Adipocyte (in vitro differentiated cells): ENCODE measurements at regions not wholly inside any gene's neighbourhood (a gene's known extent, or its start where the extent isn't known, plus 50 kb on each side); places are given as distances from the start of the nearest gene placed in this dataset.
"Not testable (repeated sequence)": the region's sequence is repeated elsewhere in the genome, so short reads cannot be mapped to it uniquely, and the experiment has no call there.

Source experiments
- DNase-seq: peaks from one replicate; pipeline ENCODE4 v3.0.0-alpha.2; 2015; ENCODE audit warnings: low read depth
- H3K27me3 ChIP-seq: replicated peaks from 2 replicates; pipeline ENCODE4 v1.7.0; 2013; ENCODE audit warnings: mild to moderate bottlenecking, low read length, moderate library complexity; ENCODE audit not compliant: control insufficient read depth, insufficient read depth
- H3K36me3 ChIP-seq: 2 replicates; pipeline ENCODE4 v1.7.0; 2013; ENCODE audit warnings: low read length, mild to moderate bottlenecking, moderate library complexity; ENCODE audit not compliant: control insufficient read depth, insufficient read depth, severe bottlenecking
- H3K4me1 ChIP-seq: 2 replicates; pipeline ENCODE4 v1.7.0; 2013; ENCODE audit warnings: mild to moderate bottlenecking, low read length, moderate library complexity; ENCODE audit not compliant: control insufficient read depth, insufficient read depth
- H3K4me3 ChIP-seq: 2 replicates; pipeline ENCODE4 v1.7.0; 2013; ENCODE audit warnings: mild to moderate bottlenecking, low read length, moderate library complexity
- H3K9ac ChIP-seq: 2 replicates; pipeline ENCODE4 v1.7.0; 2013; ENCODE audit warnings: mild to moderate bottlenecking, low read length, moderate library complexity
- H3K9me3 ChIP-seq: 2 replicates; pipeline ENCODE4 v1.7.0; 2013; ENCODE audit warnings: mild to moderate bottlenecking, low read length, moderate library complexity; ENCODE audit not compliant: control insufficient read depth

DNA sequence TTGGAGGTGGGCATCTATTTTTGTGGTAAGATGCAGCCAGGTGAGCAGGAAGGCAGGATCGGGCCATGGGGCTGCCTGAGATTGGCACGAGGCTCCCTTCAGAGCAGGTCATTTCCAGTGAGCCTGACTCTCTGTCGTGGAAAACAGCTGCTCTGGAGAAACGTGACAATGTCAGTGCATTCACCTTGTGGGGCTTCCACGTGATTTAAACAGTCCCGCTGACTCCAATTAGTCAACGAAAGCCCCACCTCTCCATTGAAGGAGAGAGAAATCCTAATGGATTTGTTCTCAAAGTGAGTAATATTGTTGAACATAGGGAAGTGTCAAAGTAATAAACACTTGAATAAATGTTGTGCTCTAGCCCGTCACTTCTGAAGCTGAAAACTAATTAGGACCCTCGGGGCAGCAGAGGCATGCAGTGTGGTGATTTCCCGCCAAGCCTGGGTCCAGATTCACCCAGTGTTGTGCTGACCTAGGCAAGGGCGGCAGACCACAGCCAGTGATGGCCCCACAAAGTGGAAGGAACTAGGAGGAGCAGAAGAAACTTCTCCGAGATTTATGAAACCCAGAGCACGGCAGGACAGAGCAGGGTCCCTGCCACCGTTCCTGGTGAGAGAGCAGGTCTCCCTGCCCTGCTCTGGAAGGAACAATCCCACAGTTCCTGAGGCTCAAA is 172.5 kb upstream of the C1orf174 start:
- H3K4me3 ChIP-seq, result no peak overlapping the region
- H3K36me3 ChIP-seq, result no peaks in the 10 kb centered on the region
- H3K9ac ChIP-seq, result no peak overlapping the region
- H3K9me3 ChIP-seq, result no peaks in the 10 kb centered on the region
- H3K27me3 ChIP-seq, result peaks cover 14% of the 10 kb centered on the region
- DNase-seq, result no peak
- H3K4me1 ChIP-seq, result no peaks in the 10 kb centered on the region

DNA sequence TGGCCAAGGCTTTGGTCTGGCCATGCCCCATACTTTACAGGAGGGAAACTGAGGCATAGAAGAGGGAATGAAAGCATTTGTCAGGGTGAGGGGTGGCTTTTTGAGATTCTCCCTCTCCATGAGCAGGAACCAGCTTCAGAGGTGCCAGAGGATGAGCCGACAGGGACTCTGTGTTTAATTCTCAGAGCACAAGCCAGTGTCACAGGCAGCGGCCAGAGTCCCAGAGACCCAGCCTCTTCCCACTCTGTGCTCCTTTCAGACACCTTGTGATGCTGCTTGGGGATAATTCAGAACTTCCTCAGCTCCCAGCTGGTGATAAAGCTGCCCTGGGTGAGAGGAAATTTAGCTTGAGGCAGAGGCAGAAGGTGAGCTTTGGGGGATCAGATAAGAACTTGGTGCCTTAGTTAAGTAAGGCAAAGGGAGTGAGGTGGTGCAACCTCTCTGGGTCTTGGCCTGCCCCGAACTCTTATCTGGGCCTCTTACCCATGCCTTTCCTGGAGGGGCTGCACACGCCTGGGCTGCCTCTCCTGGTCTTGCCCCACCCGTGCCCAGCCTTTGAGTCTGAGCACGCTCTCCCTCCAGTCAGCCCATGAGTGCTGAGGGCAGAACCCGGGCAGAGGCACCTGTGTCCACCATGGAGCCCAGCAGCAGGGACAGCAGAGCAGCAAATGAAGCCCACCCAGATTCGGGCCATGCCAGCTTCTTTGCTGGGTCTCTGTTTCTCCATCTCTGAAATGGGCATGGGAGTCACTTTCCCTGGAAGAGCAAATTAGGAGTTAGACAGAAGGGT is 175.6 kb upstream of the C1orf174 start:
- Histone ChIP-seq H3K4me3 (no peak overlapping the region), H3K4me1 (no peaks in the 10 kb centered on the region), H3K27me3 (peaks cover 14% of the 10 kb centered on the region), H3K9me3 (no peaks in the 10 kb centered on the region), H3K36me3 (no peaks in the 10 kb centered on the region), H3K9ac (no peak overlapping the region)
- DNase-seq, result no peak

DNA sequence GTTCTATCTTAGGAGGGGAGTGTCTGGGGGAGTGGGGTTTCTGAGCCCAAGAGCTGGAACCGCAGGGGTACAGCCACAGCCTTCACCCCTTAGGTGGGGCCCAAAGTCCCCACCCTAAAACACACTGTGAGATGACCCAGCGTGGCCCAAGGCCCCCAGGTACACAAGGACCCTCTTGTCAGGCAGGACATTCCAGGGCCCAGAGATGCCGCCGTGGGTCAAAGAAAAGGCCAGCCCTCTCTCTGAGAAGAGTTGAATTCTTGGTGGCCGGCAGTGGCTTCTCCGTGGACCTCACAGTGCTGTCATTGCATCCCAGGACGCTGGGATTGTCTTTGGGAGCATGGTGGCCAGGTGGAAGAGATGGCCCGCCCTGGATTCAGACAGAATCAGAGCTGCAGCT is 176.3 kb upstream of the C1orf174 start:
- H3K27me3 ChIP-seq, result peaks cover 10% of the 10 kb centered on the region
- no peak overlapping the region for H3K4me3 ChIP-seq
- no peaks in the 10 kb centered on the region for H3K9me3 ChIP-seq
- no peak for DNase-seq
- H3K4me1 ChIP-seq, result no peaks in the 10 kb centered on the region
- no peak overlapping the region for H3K9ac ChIP-seq
- no peaks in the 10 kb centered on the region for H3K36me3 ChIP-seq

DNA sequence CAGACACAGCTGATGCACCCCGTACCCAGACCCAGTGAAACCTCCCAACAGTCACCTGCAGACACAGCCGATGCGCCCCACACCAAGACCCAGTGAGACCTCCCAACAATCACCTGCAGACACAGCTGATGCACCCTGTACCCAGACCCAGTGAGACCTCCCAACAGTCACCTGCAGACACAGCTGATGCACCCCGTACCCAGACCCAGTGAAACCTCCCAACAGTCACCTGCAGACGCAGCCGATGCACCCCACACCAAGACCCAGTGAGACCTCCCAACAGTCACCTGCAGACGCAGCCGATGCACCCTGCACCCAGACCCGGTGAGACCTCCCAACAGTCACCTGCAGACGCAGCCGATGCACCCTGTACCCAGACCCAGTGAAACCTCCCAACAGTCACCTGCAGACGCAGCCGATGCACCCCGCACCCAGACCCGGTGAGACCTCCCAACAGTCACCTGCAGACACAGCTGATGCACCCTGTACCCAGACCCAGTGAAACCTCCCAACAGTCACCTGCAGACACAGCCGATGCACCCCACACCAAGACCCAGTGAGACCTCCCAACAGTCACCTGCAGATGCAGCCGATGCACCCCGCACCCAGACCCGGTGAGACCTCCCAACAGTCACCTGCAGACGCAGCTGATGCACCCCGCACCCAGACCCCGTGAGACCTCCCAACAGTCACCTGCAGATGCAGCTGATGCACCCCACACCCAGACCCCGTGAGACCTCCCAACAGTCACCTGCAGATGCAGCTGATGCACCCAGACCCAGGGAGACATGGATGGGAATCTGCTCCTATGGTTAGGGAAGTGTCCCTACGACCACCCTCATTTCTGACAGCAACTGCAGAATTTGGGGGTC is 178.3 kb upstream of the C1orf174 start:
- not testable (repeated sequence) for DNase-seq, H3K27me3 ChIP-seq, H3K4me3 ChIP-seq, H3K9ac ChIP-seq, H3K9me3 ChIP-seq, H3K36me3 ChIP-seq, H3K4me1 ChIP-seq

DNA sequence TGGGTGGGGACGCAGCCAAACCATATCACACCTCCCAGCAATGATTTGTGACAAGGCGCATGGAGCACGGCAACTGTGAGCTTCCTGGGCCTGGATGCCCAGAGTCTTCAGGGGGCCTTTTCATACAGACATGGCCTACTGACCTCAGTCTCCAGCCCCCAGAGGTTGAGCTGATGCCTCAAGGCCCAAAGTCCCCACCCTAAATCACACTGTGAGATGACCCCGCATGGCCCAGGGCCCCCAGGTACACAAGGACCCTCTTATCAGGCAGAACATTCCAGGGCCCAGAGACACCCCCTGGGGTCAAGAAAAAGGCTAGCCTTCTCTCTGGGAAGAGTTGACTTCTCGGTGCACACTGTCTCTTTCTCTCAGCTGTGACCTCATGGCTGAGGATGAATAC is 179.7 kb upstream of the C1orf174 start:
- no peak for DNase-seq

DNA sequence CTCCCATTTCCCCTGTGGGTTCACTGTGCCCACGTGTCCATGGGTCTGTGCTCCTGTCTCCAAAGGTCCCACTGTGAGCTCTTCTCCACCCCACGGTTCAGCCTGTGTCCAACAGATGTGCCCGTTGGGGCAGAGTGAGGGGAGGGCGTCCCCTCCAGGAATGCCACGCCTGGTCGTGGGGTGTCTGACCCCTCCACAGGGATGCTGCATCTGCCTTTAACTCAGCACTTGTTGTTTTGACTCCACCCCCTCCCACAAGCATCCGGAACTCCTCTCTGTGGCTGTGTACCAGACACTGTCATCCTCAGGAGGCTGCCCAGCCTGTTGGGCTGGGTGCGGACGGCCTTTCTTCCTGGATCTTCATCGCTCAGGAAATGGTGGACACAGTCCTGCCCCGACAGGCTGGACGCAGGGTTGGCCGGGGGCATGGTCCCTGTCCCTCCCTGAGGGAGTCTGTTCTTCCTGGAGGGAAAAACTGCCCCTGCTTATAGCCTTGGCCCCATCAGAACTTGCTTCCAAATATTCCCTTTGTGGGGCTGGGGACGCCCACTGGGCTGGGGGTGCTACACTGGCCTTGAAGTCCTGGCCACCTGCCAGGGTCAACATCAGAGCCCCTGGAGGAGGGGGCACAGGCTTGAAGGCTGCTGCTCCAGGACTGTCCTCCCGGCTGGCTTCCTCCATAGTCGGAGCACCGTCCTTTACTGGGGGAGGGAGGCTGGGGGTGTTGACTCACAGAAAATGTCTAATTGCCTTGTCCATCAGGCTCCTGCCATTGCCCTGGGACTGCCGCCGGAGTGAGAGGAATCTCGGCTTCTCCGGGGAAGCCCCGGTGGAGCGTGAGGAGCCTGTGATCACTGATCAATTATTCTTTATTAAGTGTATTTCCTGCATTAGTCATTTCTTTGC is 182.0 kb upstream of the C1orf174 start:
- H3K36me3 ChIP-seq, result no peaks in the 10 kb centered on the region
- H3K9me3 ChIP-seq, result peaks cover 2% of the 10 kb centered on the region
- DNase-seq, result no peak
- no peaks in the 10 kb centered on the region for H3K4me1 ChIP-seq
- no peak overlapping the region for H3K9ac ChIP-seq
- H3K4me3 ChIP-seq, result no peak overlapping the region
- peaks cover 6% of the 10 kb centered on the region for H3K27me3 ChIP-seq

More for the DNA sequence above, 179.7 kb upstream of the C1orf174 start:
- Histone ChIP-seq H3K9me3 (peaks cover 2% of the 10 kb centered on the region), H3K4me3 (no peak overlapping the region), H3K9ac (no peak overlapping the region), H3K27me3 (peaks cover 6% of the 10 kb centered on the region), H3K36me3 (no peaks in the 10 kb centered on the region), H3K4me1 (no peaks in the 10 kb centered on the region)

DNA sequence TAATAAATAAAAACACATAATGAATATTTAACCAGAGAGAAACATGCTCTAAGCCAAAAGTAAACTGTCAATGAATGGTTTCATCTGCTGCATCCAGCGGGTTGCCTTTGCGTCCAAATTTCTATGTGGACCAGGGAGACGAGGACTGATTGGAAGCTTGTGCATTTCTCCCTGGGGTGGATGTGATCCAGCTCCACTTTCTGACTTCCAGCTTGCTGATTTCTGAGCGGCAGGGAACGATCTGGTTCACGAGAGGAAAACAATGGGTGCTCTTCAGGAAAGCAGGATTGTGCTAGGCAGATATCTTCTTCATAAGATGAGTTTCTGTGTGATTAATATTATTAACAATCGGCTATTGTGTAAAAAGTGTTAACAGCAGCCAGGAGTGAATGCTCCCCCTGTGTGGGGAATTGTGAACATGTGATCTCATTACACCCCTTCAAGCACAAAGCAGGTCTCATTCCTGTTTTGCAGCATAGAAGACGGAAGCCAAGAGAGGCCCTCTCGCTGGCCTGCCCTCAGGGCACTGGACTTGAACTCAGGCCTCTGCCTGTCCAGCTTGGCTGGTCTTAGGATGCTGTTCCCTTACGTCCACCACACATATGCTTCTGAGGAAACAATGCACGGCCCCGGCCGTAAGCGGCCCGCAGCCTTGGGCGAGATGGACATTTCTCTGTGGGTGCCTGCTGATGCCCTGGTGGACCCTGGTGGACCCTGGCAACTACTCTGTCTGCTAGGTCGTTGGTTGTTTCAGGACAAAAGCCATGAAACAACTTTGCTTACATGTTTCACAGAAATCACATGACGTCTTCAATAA is 183.4 kb upstream of the C1orf174 start:
- H3K36me3 ChIP-seq, result no peaks in the 10 kb centered on the region
- H3K4me1 ChIP-seq, result no peaks in the 10 kb centered on the region
- DNase-seq, result no peak
- no peak overlapping the region for H3K4me3 ChIP-seq
- H3K9ac ChIP-seq, result no peak overlapping the region
- H3K9me3 ChIP-seq, result peaks cover 2% of the 10 kb centered on the region
- peaks cover 6% of the 10 kb centered on the region for H3K27me3 ChIP-seq

DNA sequence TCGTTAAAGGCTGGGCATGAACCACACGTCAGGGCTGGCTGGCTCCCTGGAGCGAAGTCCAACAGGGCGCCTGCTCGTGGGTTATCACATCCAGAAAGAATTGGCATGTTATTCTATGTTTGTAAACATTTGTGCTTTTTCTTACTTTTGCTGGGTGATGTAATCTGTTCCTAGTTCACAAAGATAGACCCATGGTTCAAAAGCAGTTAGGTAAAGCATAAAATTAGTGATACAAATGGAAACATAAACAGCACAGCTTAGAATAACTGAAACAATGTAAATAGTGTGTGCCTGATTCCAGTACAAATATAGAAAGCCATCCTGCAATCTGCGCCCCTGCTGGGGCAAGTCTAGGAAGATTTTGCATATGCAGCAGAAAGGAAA is 184.0 kb upstream of the C1orf174 start:
- no peak overlapping the region for H3K4me3 ChIP-seq
- no peaks in the 10 kb centered on the region for H3K36me3 ChIP-seq
- H3K9me3 ChIP-seq, result peaks cover 2% of the 10 kb centered on the region
- H3K9ac ChIP-seq, result no peak overlapping the region
- DNase-seq, result no peak
- no peaks in the 10 kb centered on the region for H3K4me1 ChIP-seq
- peaks cover 6% of the 10 kb centered on the region for H3K27me3 ChIP-seq

DNA sequence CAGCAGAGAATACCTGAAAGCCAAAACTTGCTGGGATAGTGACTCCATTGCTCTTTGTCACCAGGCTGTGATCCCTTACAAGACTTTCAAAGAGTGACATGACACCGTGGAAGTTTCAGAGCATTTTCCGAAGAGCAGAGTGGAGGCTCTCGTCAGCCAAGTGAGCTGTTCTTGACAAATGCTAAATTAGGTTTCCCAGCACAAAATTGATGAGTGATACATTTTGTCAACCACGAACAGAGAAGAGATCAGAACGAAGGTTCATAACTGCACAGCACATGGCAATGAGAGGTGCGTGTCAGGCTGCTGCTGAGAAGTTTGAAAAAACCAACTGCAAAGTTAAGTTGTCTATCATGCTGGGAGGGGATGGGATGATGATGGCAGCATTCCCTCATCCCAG is 184.4 kb upstream of the C1orf174 start:
- no peak for DNase-seq
- Histone ChIP-seq H3K4me3 (no peak overlapping the region), H3K27me3 (peaks cover 6% of the 10 kb centered on the region), H3K9ac (no peak overlapping the region), H3K4me1 (no peaks in the 10 kb centered on the region), H3K36me3 (no peaks in the 10 kb centered on the region), H3K9me3 (peaks cover 2% of the 10 kb centered on the region)

DNA sequence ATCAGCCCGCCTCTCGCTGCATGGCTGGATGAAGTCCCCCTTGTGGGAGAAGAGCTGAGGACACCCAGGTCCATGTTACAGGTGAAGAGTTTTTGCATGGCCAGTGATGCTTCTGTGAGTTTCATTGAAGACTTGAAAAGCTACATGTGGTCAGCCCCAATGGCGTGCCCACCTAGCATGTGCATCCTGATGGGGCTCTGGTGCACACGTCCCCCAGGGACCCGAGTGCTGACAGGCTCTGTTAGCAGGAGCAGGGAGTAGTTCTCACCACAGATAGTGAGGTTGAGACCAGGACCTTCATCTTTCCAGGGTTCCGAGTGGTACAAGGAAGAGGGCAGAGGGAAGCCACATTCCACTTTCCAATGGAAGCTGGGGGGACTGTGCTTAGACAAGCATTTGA is 184.8 kb upstream of the C1orf174 start:
- no peaks in the 10 kb centered on the region for H3K36me3 ChIP-seq
- DNase-seq, result no peak
- H3K27me3 ChIP-seq, result peaks cover 6% of the 10 kb centered on the region
- H3K4me3 ChIP-seq, result no peak overlapping the region
- H3K4me1 ChIP-seq, result no peaks in the 10 kb centered on the region
- peaks cover 2% of the 10 kb centered on the region for H3K9me3 ChIP-seq
- no peak overlapping the region for H3K9ac ChIP-seq
